ENCODE measurements at regions not wholly inside any gene's neighbourhood (a gene's known extent, or its start where the extent isn't known, plus 50 kb on each side); places are given as distances from the start of the nearest gene placed in this dataset.

DNA sequence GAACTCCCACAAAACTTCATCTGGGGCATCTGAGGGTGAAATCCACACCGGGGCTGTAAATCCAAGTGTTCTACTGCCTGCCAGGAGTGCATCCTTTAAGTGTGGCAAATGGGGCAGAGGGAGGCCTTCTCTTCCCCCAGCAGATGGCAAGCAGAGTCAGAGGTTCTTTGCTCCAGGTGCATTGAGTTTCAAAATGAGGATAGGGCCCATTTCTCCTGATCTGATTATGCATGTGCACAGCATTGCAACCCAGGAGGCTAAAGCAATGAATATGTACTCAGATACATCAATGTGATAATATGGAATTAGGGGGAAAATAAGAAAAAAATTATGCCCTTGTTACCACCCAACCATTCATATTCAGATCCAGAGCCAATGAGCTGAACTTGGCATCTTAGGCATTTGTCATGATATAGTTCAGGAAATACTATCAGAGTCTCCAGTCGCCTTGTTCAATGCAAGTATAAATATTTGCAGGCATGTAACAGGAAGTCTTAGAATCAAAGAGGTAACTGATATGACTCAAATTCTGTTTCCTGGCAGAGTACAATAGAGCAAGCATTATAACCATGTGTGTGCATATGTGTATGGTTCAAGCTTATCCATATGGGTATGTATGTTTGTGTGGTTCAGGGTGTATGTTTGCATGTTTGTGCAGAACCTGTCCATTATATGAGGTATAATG lies 473.8 kb upstream of the PKN2 start:
- Histone ChIP-seq H3K9me3 (ENCODE audit: control insufficient read depth in 2 of 3, insufficient read depth in 1 of 3, low read length in 3 of 3) (no peaks in the 10 kb centered on the region), H3K27me3 (ENCODE audit: control insufficient read depth, insufficient read depth, low read length) (no peaks in the 10 kb centered on the region), H3K9ac (ENCODE audit: low read length in 3 of 3) (no peak overlapping the region), H3K36me3 (ENCODE audit: control insufficient read depth in 2 of 3, insufficient read depth in 3 of 3, low read length in 3 of 3) (no peaks in the 10 kb centered on the region), H3K4me1 (ENCODE audit: control insufficient read depth in 2 of 3, insufficient read depth in 2 of 3, low read depth in 1 of 3, low read length in 3 of 3) (no peaks in the 10 kb centered on the region), H3K4me3 (ENCODE audit: low read length in 3 of 3) (no peak overlapping the region), H3K27ac (ENCODE audit: low read depth in 2 of 2, low read length in 2 of 2) (no peak overlapping the region)
- no peak for TF ChIP-seq CTCF (IDR thresholded peaks at IDR 0.05; ENCODE audit: borderline replicate concordance, extremely low read depth, insufficient read depth)
- peak in 2 of 5 donors; percentile 14 for DNase-seq
- no peak for FAIRE-seq
- intact Hi-C loops (cut with DNase I), result no loop called here

GRCh38 chr1:88216441-88216840 lies 467.6 kb upstream of the PKN2 start:
- Histone ChIP-seq H3K9me3 (ENCODE audit: control insufficient read depth in 2 of 3, insufficient read depth in 1 of 3, low read length in 3 of 3) (no peaks in the 10 kb centered on the region), H3K27ac (ENCODE audit: low read depth in 2 of 2, low read length in 2 of 2) (no peak overlapping the region), H3K9ac (ENCODE audit: low read length in 3 of 3) (no peak overlapping the region), H3K4me3 (ENCODE audit: low read length in 3 of 3) (no peak overlapping the region), H3K4me1 (ENCODE audit: control insufficient read depth in 2 of 3, insufficient read depth in 2 of 3, low read depth in 1 of 3, low read length in 3 of 3) (no peaks in the 10 kb centered on the region), H3K27me3 (ENCODE audit: control insufficient read depth, insufficient read depth, low read length) (no peaks in the 10 kb centered on the region), H3K36me3 (ENCODE audit: control insufficient read depth in 2 of 3, insufficient read depth in 3 of 3, low read length in 3 of 3) (no peaks in the 10 kb centered on the region)
- no peak for TF ChIP-seq CTCF (IDR thresholded peaks at IDR 0.05; ENCODE audit: borderline replicate concordance, extremely low read depth, insufficient read depth)
- FAIRE-seq (no peak), DNase-seq (no peak)
- intact Hi-C loops (cut with DNase I), result no loop called here

DNA sequence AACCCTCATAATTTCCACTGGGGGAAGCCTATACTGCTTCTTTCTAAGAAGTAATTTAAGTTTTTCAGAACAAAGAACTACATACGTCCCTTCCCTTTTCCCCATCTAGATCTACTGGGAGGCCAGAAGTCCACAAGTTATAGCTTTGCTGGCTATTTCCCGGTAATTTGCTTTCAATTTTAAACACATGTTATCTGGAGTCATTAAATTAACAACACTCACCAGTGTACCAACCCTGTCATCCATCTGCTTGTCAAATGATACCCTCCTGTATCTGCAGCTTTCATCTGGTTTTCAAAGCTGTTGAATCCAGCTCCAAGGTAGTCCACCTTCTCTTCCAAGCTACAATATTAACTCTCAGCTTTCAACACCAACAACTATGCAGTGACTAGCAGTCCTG lies 466.7 kb upstream of the PKN2 start:
- TF ChIP-seq CTCF (IDR thresholded peaks at IDR 0.05; ENCODE audit: borderline replicate concordance, extremely low read depth, insufficient read depth), result no peak
- no peak overlapping the region for H3K9ac ChIP-seq (ENCODE audit: low read length in 3 of 3)
- no peaks in the 10 kb centered on the region for H3K4me1 ChIP-seq (ENCODE audit: control insufficient read depth in 2 of 3, insufficient read depth in 2 of 3, low read depth in 1 of 3, low read length in 3 of 3)
- H3K27me3 ChIP-seq (ENCODE audit: control insufficient read depth, insufficient read depth, low read length), result no peaks in the 10 kb centered on the region
- no peak overlapping the region for H3K27ac ChIP-seq (ENCODE audit: low read depth in 2 of 2, low read length in 2 of 2)
- H3K9me3 ChIP-seq (ENCODE audit: control insufficient read depth in 2 of 3, insufficient read depth in 1 of 3, low read length in 3 of 3), result no peaks in the 10 kb centered on the region
- DNase-seq (no peak), FAIRE-seq (no peak)
- H3K4me3 ChIP-seq (ENCODE audit: low read length in 3 of 3), result no peak overlapping the region
- intact Hi-C loops (cut with DNase I), result no loop called here
- H3K36me3 ChIP-seq (ENCODE audit: control insufficient read depth in 2 of 3, insufficient read depth in 3 of 3, low read length in 3 of 3), result no peaks in the 10 kb centered on the region

GRCh38 chr1:88219521-88219920 lies 464.6 kb upstream of the PKN2 start:
- intact Hi-C loops (cut with DNase I), result no loop called here
- Histone ChIP-seq H3K36me3 (ENCODE audit: control insufficient read depth in 2 of 3, insufficient read depth in 3 of 3, low read length in 3 of 3) (no peaks in the 10 kb centered on the region), H3K4me1 (ENCODE audit: control insufficient read depth in 2 of 3, insufficient read depth in 2 of 3, low read depth in 1 of 3, low read length in 3 of 3) (no peaks in the 10 kb centered on the region), H3K27me3 (ENCODE audit: control insufficient read depth, insufficient read depth, low read length) (no peaks in the 10 kb centered on the region), H3K9me3 (ENCODE audit: control insufficient read depth in 2 of 3, insufficient read depth in 1 of 3, low read length in 3 of 3) (no peaks in the 10 kb centered on the region), H3K4me3 (ENCODE audit: low read length in 3 of 3) (no peak overlapping the region), H3K9ac (ENCODE audit: low read length in 3 of 3) (no peak overlapping the region), H3K27ac (ENCODE audit: low read depth in 2 of 2, low read length in 2 of 2) (no peak overlapping the region)
- no peak for FAIRE-seq
- no peak for DNase-seq
- TF ChIP-seq CTCF (IDR thresholded peaks at IDR 0.05; ENCODE audit: borderline replicate concordance, extremely low read depth, insufficient read depth), result no peak
